Tibial artery (tissue), 4 donors: ENCODE measurements at regions not wholly inside any gene's neighbourhood (a gene's known extent, or its start where the extent isn't known, plus 50 kb on each side); places are given as distances from the start of the nearest gene placed in this dataset.

Experiments
- DNase-seq, 2 donors: peaks; one replicate each; pipeline ENCODE4 v3.0.0-alpha.2; 2019
- H3K27ac ChIP-seq, 2 donors: fragments of 200-600 bp; sonication (generic) in 1 of 2; 1 replicate in 1 of 2; 2 replicates in 1 of 2; pipeline ENCODE4 v1.5.1; 2018 to 2019; ENCODE audit warnings: mild to moderate bottlenecking in 1 of 2
- H3K27me3 ChIP-seq, 2 donors: fragments of 200-600 bp; sonication (generic) in 1 of 2; one replicate each; pipeline versions ENCODE4 v1.5.1 to v1.6.0; 2016 to 2019
- H3K36me3 ChIP-seq, 3 donors: fragments of 200-600 bp; sonication (generic) in 2 of 3; one replicate each; pipeline ENCODE4 v1.5.1; 2016 to 2019; ENCODE audit warnings: mild to moderate bottlenecking in 2 of 3
- H3K4me1 ChIP-seq, 4 donors: fragments of 200-600 bp; sonication (generic) in 2 of 4; 1 replicate in 3 of 4; 2 replicates in 1 of 4; pipeline ENCODE4 v1.5.1; 2016 to 2019
- H3K4me3 ChIP-seq, 2 donors: fragments of 200-600 bp; sonication (generic) in 1 of 2; 1 replicate in 1 of 2; 2 replicates in 1 of 2; pipeline ENCODE4 v1.5.1; 2018 to 2019; ENCODE audit warnings: mild to moderate bottlenecking in 2 of 2
- H3K9me3 ChIP-seq, 3 donors: fragments of 200-600 bp; sonication (generic) in 1 of 3; one replicate each; pipeline ENCODE4 v1.5.1; 2016 to 2019
- CTCF ChIP-seq, 2 experiments: fragments of 200-600 bp in 1 of 2; fragments of 450-650 bp in 1 of 2; IDR thresholded peaks; one replicate each; pipeline ENCODE4 v1.5.1; 2017 to 2019; ENCODE audit warnings: antibody characterized with exemption in 2 of 2, mild to moderate bottlenecking in 1 of 2, moderate library complexity in 1 of 2
- intact Hi-C: fragments of 100-400 bp; cut with DNase I; formaldehyde crosslinking; loops from one replicate; pipeline ENCODE4 v1.15.0; 2023; ENCODE audit warnings: low total_unique reads

GRCh38 chr16:59864981-59865666 is 1131.0 kb upstream of the GOT2 start:
- intact Hi-C loops = no loop called here
- H3K4me3 ChIP-seq = no peak overlapping the region
- no peak for TF ChIP-seq CTCF (IDR thresholded peaks at IDR 0.05)
- H3K36me3 ChIP-seq = no peaks in the 10 kb centered on the region
- DNase-seq = no peak
- no peaks in the 10 kb centered on the region for H3K4me1 ChIP-seq
- H3K27ac ChIP-seq = no peak overlapping the region
- H3K9me3 ChIP-seq = no peaks in the 10 kb centered on the region
- H3K27me3 ChIP-seq = no peaks in the 10 kb centered on the region

DNA sequence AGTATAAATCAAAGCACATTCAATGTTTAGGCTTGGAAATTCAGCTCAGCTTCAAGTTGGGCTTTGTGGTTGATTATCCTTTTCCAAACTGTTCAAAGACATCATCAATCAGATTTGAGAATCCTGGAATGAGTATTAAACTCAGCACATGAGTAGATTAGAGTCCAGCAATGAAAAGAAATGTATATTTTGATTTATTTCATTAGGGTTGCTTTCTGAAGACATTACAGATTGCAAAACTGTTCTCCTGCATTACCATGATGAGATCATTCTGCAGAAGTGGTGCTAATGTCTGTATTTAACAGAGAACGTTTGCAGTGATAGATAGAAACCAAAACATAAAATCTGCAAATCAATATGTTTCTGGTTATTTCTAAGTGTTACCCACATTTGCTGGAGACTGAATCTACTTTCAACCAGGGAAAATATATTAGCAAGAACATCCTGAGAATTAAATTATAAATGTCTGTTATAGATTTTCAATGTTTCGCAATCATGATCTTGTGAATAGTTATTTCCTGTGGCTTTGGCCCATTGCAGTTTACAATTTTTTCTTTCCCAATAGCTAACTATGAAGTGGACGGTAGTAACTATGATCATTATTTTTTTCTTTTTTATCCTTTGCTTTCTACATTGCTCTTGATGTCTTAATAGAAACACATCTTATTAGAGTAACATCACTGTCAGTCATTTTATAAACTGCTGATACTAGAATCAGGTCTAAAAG is 1125.7 kb upstream of the GOT2 start:
- no peak for DNase-seq
- Histone ChIP-seq H3K4me3 (no peak overlapping the region), H3K9me3 (no peaks in the 10 kb centered on the region), H3K27me3 (no peaks in the 10 kb centered on the region), H3K27ac (no peak overlapping the region), H3K4me1 (no peaks in the 10 kb centered on the region), H3K36me3 (no peaks in the 10 kb centered on the region)
- intact Hi-C loops = no loop called here
- no peak for TF ChIP-seq CTCF (IDR thresholded peaks at IDR 0.05)

GRCh38 chr16:59854846-59855439 is 1120.8 kb upstream of the GOT2 start:
- Histone ChIP-seq H3K4me1 (no peaks in the 10 kb centered on the region), H3K9me3 (no peaks in the 10 kb centered on the region), H3K36me3 (no peaks in the 10 kb centered on the region), H3K27me3 (no peaks in the 10 kb centered on the region), H3K4me3 (no peak overlapping the region), H3K27ac (no peak overlapping the region)
- TF ChIP-seq CTCF (IDR thresholded peaks at IDR 0.05) = no peak
- intact Hi-C loops = no loop called here
- no peak for DNase-seq

DNA sequence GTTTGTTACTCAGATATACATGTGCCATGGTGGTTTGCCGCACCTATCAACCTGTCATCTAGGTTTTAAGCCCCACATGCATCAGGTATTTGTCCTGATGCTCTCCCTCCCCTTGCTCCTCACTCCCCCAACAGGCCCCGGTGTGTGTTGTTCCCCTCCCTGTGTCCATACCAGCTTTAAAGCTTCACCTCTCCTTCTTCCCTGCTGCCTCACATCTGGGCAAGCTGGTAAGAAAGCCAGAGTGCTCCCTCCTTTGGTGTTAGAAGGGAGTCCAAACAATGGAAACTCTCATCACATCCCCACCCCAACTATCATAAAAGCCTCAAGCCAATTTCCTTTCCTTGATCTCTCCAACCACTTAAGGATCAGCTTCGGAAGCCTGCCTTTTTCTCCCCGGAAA is 1115.6 kb upstream of the GOT2 start:
- DNase-seq = no peak
- no peaks in the 10 kb centered on the region for H3K9me3 ChIP-seq
- no peaks in the 10 kb centered on the region for H3K4me1 ChIP-seq
- intact Hi-C loops = no loop called here
- no peak for TF ChIP-seq CTCF (IDR thresholded peaks at IDR 0.05)
- H3K27ac ChIP-seq = no peak overlapping the region
- no peaks in the 10 kb centered on the region for H3K27me3 ChIP-seq
- H3K4me3 ChIP-seq = no peak overlapping the region
- no peaks in the 10 kb centered on the region for H3K36me3 ChIP-seq

GRCh38 chr16:59848296-59848695 is 1114.2 kb upstream of the GOT2 start:
- no peaks in the 10 kb centered on the region for H3K36me3 ChIP-seq

More at GRCh38 chr16:59848296-59848695, 1114.2 kb upstream of the GOT2 start:
- no peak overlapping the region for H3K4me3 ChIP-seq
- H3K27me3 ChIP-seq = no peaks in the 10 kb centered on the region
- intact Hi-C loops = no loop called here
- no peaks in the 10 kb centered on the region for H3K4me1 ChIP-seq
- H3K9me3 ChIP-seq = no peaks in the 10 kb centered on the region
- DNase-seq = no peak
- no peak for TF ChIP-seq CTCF (IDR thresholded peaks at IDR 0.05)
- H3K27ac ChIP-seq = no peak overlapping the region
